B cell (primary cell): ENCODE measurements at regions not wholly inside any gene's neighbourhood (a gene's known extent, or its start where the extent isn't known, plus 50 kb on each side); places are given as distances from the start of the nearest gene placed in this dataset.

Experiments
- ATAC-seq: fragments of 200-7000 bp; cut with Tn5 transposase; one replicate; pipeline ENCODE4 v1.10.0; 2021; ENCODE audit warnings: low read depth, mild to moderate bottlenecking, moderate number of reproducible peaks, moderate library complexity
- CTCF ChIA-PET: fragments of 350-600 bp; sonication (Branson Sonifier 250); formaldehyde crosslinking; loops from one replicate; lab custom pipeline; 2021; ENCODE audit warnings: antibody characterized with exemption, inconsistent platforms; lab: Charles Lee
- POLR2A ChIA-PET: fragments of 350-600 bp; sonication (Branson Sonifier 250); formaldehyde crosslinking; loops from one replicate; lab custom pipeline; 2021; ENCODE audit warnings: antibody characterized with exemption; lab: Charles Lee
- DNase-seq: peaks from one replicate; pipeline ENCODE4 v3.0.0; 2013
- H2AFZ ChIP-seq: 2 replicates; pipeline ENCODE4 v1.6.1; 2012; ENCODE audit warnings: mild to moderate bottlenecking, low read depth, low read length; ENCODE audit not compliant: insufficient read depth, poor library complexity, severe bottlenecking
- H3K27ac ChIP-seq, 2 donors: 1 replicate in 1 of 2; 2 replicates in 1 of 2; pipeline ENCODE4 v1.5.1; 2012 to 2013; ENCODE audit warnings: low read length in 2 of 2, mild to moderate bottlenecking in 2 of 2, moderate library complexity in 1 of 2
- H3K27me3 ChIP-seq, 4 experiments: fragments of 200-600 bp in 1 of 4; sonication (generic) in 1 of 4; replicated peaks in 1 of 4; 1 replicate in 2 of 4; 2 replicates in 2 of 4; pipeline versions ENCODE4 v1.6.1 to v1.7.0; 2013 to 2016; ENCODE audit warnings: low read length in 3 of 4, mild to moderate bottlenecking in 2 of 4, mixed read lengths in 1 of 4, moderate library complexity in 1 of 4; ENCODE audit not compliant: insufficient read depth in 4 of 4, control insufficient read depth in 3 of 4; ENCODE audit errors: control extremely low read depth in 1 of 4
- H3K36me3 ChIP-seq, 2 experiments: replicated peaks in 1 of 2; 1 replicate in 1 of 2; 2 replicates in 1 of 2; pipeline versions ENCODE4 v1.6.1 to v1.7.1; 2013; ENCODE audit warnings: low read length in 1 of 2; ENCODE audit not compliant: insufficient read depth in 2 of 2, control insufficient read depth in 1 of 2; ENCODE audit errors: control extremely low read depth in 1 of 2, extremely low read depth in 1 of 2
- H3K4me1 ChIP-seq, 2 donors: fragments of 200-600 bp in 1 of 2; sonication (generic) in 1 of 2; 1 replicate in 1 of 2; 2 replicates in 1 of 2; pipeline versions ENCODE4 v1.5.1 to v1.6.1; 2013 to 2017; ENCODE audit warnings: low read length in 2 of 2; ENCODE audit not compliant: control insufficient read depth in 2 of 2, insufficient read depth in 2 of 2
- H3K4me2 ChIP-seq: replicated peaks from 2 replicates; pipeline ENCODE3; 2012; ENCODE audit warnings: mild to moderate bottlenecking, low read depth, low read length; ENCODE audit not compliant: poor library complexity, severe bottlenecking
- H3K4me3 ChIP-seq, 5 experiments: fragments of 200-600 bp in 1 of 5; sonication (generic) in 1 of 5; 1 replicate in 3 of 5; 2 replicates in 2 of 5; pipeline versions ENCODE4 v1.5.1 to v1.7.0; 2011 to 2016; ENCODE audit warnings: low read length in 4 of 5, mild to moderate bottlenecking in 4 of 5, low read depth in 2 of 5, control low read depth in 1 of 5, moderate library complexity in 1 of 5; ENCODE audit not compliant: insufficient read depth in 1 of 5; ENCODE audit errors: control extremely low read depth in 1 of 5, extremely low read depth in 1 of 5
- H3K79me2 ChIP-seq: fragments of 200-600 bp; sonication (generic); one replicate; pipeline ENCODE4 v1.6.0; 2016; ENCODE audit warnings: low read length; ENCODE audit not compliant: control insufficient read depth, insufficient read depth
- H3K9ac ChIP-seq: fragments of 200-600 bp; sonication (generic); 2 replicates; pipeline ENCODE4 v1.6.1; 2017; ENCODE audit warnings: mild to moderate bottlenecking, low read length, moderate library complexity
- H3K9me3 ChIP-seq, 3 donors: one replicate each; pipeline versions ENCODE4 v1.6.1 to v1.7.1; 2013; ENCODE audit warnings: low read length in 2 of 3; ENCODE audit not compliant: control insufficient read depth in 2 of 3, insufficient read depth in 1 of 3; ENCODE audit errors: control extremely low read depth in 1 of 3
- H4K20me1 ChIP-seq: 2 replicates; pipeline ENCODE4 v1.6.0; 2012; ENCODE audit warnings: mild to moderate bottlenecking, low read length; ENCODE audit not compliant: insufficient read depth, control insufficient read depth, poor library complexity, severe bottlenecking
- H3K27ac Mint-ChIP-seq: one replicate; pipeline ENCODE4 v1.8.0; 2021; ENCODE audit warnings: mixed read lengths
- H3K27me3 Mint-ChIP-seq: one replicate; pipeline ENCODE4 v1.8.0; 2021; ENCODE audit warnings: mixed read lengths
- H3K4me1 Mint-ChIP-seq: one replicate; pipeline ENCODE4 v1.8.0; 2021; ENCODE audit warnings: mixed read lengths
- H3K4me3 Mint-ChIP-seq: one replicate; pipeline ENCODE4 v1.8.0; 2021; ENCODE audit warnings: mixed read lengths
- H3K9me3 Mint-ChIP-seq: one replicate; pipeline ENCODE4 v1.8.0; 2022; ENCODE audit warnings: mixed read lengths; ENCODE audit not compliant: insufficient read depth
- CTCF ChIP-seq: fragments of 200-600 bp; IDR thresholded peaks from one replicate; pipeline ENCODE4 v1.8.0; 2022; ENCODE audit warnings: antibody characterized with exemption, mild to moderate bottlenecking
- EZH2 ChIP-seq: IDR thresholded peaks from 2 replicates; pipeline ENCODE4 v1.6.1; 2012; ENCODE audit warnings: borderline replicate concordance, low read depth, mild to moderate bottlenecking, moderate library complexity, low read length; ENCODE audit not compliant: insufficient read depth, poor library complexity, severe bottlenecking
- WGBS: methylation state at CpG from one replicate; pipeline ENCODE4 v1.1.5; 2013; ENCODE audit warnings: missing lambda C conversion rate; ENCODE audit not compliant: insufficient coverage; 5-methylcytosine and 5-hydroxymethylcytosine counted together
- intact Hi-C: fragments of 100-400 bp; cut with micrococcal nuclease; formaldehyde crosslinking; loops from one replicate; pipeline ENCODE4 v1.10.0; 2022

- H4K20me1 ChIP-seq = no peaks in the 10 kb centered on the region
- no peak overlapping the region for H3K9ac ChIP-seq
- H2AFZ ChIP-seq = no peak overlapping the region
- Mint-ChIP-seq H3K4me1 (no peaks in the 10 kb centered on the region), H3K4me3 (no peak overlapping the region), H3K27ac (no peak overlapping the region), H3K27me3 (no peaks in the 10 kb centered on the region), H3K9me3 (no peaks in the 10 kb centered on the region)
- ChIA-PET CTCF (no interaction called here), POLR2A (no interaction called here)
- H3K79me2 ChIP-seq = no peaks in the 10 kb centered on the region
- no peak for DNase-seq
- no peaks in the 10 kb centered on the region for H3K4me1 ChIP-seq
- WGBS = 61% methylated on average over 3 of the region's 7 CpGs
- H3K4me3 ChIP-seq = no peak overlapping the region
- H3K27ac ChIP-seq = no peak overlapping the region
- no peaks in the 10 kb centered on the region for H3K27me3 ChIP-seq
- ATAC-seq = no peak
- no peak overlapping the region for H3K4me2 ChIP-seq
- intact Hi-C loops = no loop called here
- TF ChIP-seq CTCF (no peak), EZH2 (no peak)
- no peaks in the 10 kb centered on the region for H3K36me3 ChIP-seq
- peaks cover 0 to 3% (median 1%) of the 10 kb centered on the region in 3 donors for H3K9me3 ChIP-seq
Observed at GRCh38 chr4:57679969-57680368, 569.8 kb upstream of the IGFBP7 start.

- no peaks in the 10 kb centered on the region for H3K4me1 ChIP-seq
- no peak overlapping the region for H2AFZ ChIP-seq
- H3K79me2 ChIP-seq = no peaks in the 10 kb centered on the region
- POLR2A ChIA-PET = no interaction called here
- H3K4me2 ChIP-seq = no peak overlapping the region
- H3K27ac ChIP-seq = no peak overlapping the region
- H3K27me3 Mint-ChIP-seq = no peaks in the 10 kb centered on the region
- H3K4me1 Mint-ChIP-seq = no peaks in the 10 kb centered on the region
- H3K9me3 Mint-ChIP-seq = no peaks in the 10 kb centered on the region
- H3K4me3 Mint-ChIP-seq = no peak overlapping the region
- no peak overlapping the region for H3K4me3 ChIP-seq
- ATAC-seq (no peak), DNase-seq (no peak)
- H3K9ac ChIP-seq = no peak overlapping the region
- no peak overlapping the region for H3K27ac Mint-ChIP-seq
- intact Hi-C loops = loop anchor here (2.0 kb wide), 1 partner anchor 72 kb away; no protein-coding TSS in a partner anchor
- CTCF ChIA-PET = no interaction called here
- H3K27me3 ChIP-seq = no peaks in the 10 kb centered on the region
- H3K9me3 ChIP-seq = peaks cover 0 to 3% (median 1%) of the 10 kb centered on the region in 3 donors
- H3K36me3 ChIP-seq = no peaks in the 10 kb centered on the region
- H4K20me1 ChIP-seq = no peaks in the 10 kb centered on the region
- WGBS = 91% methylated on average over 6 of the region's 6 CpGs
- no peak for TF ChIP-seq EZH2
- no peak for TF ChIP-seq CTCF
Observed at GRCh38 chr4:57676394-57676793, 566.2 kb upstream of the IGFBP7 start.
